Testis (tissue), 2 donors: ENCODE measurements at regions not wholly inside any gene's neighbourhood (a gene's known extent, or its start where the extent isn't known, plus 50 kb on each side); places are given as distances from the start of the nearest gene placed in this dataset.

Source experiments
- POLR2A ChIP-seq: fragments of 450-650 bp; IDR thresholded peaks from one replicate; pipeline ENCODE4 v1.6.1; 2017; ENCODE audit warnings: antibody characterized with exemption, mild to moderate bottlenecking, moderate library complexity
- TF ChIP-seq, protein P1 (sequence below), 3 experiments: fragments of 450-650 bp in 2 of 3; fragments of 200-600 bp in 1 of 3; sonication (generic) in 1 of 3; IDR thresholded peaks; one replicate each; pipeline ENCODE4 v1.5.1; 2016 to 2019; ENCODE audit warnings: antibody characterized with exemption in 3 of 3, mild to moderate bottlenecking in 2 of 3, moderate library complexity in 1 of 3

DNA sequence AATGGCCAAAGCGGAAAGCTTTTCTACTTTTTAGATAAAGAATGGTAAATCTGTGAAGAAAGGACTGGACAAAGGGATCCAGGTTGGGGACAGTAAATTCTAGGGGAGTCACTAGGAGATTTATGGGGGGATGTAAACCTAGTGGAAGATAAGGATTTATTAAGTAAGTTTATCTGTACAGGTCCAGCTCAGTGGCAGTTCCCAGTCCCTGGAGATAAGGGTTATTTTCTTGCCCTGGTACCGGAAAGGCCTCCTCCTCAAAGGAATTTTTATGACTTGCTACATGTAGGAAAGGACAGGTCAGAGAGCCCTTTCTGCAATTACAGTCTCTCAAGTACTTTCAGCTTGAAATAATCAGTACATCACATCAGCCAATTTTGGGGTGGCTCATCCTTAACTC, 72.6 kb upstream of the BICD1 start:
- TF ChIP-seq, protein P1, sequence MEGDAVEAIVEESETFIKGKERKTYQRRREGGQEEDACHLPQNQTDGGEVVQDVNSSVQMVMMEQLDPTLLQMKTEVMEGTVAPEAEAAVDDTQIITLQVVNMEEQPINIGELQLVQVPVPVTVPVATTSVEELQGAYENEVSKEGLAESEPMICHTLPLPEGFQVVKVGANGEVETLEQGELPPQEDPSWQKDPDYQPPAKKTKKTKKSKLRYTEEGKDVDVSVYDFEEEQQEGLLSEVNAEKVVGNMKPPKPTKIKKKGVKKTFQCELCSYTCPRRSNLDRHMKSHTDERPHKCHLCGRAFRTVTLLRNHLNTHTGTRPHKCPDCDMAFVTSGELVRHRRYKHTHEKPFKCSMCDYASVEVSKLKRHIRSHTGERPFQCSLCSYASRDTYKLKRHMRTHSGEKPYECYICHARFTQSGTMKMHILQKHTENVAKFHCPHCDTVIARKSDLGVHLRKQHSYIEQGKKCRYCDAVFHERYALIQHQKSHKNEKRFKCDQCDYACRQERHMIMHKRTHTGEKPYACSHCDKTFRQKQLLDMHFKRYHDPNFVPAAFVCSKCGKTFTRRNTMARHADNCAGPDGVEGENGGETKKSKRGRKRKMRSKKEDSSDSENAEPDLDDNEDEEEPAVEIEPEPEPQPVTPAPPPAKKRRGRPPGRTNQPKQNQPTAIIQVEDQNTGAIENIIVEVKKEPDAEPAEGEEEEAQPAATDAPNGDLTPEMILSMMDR (IDR thresholded peaks at IDR 0.05), result no peak
- no peak for TF ChIP-seq POLR2A
